Smooth muscle cell of the brain vasculature (primary cell): ENCODE measurements at regions not wholly inside any gene's neighbourhood (a gene's known extent, or its start where the extent isn't known, plus 50 kb on each side); places are given as distances from the start of the nearest gene placed in this dataset.

ENCODE experiments used
- DNase-seq: peaks from one replicate; pipeline ENCODE4 v3.0.0-alpha.2; 2012; ENCODE audit warnings: low read depth, low spot score

- DNase-seq, result no peak
These were observed 172.0 kb upstream of the ZNF32 start for GRCh38 chr10:43820663-43821062.

- no peak for DNase-seq
These were observed 171.0 kb upstream of the ZNF32 start for GRCh38 chr10:43819464-43820230.

GRCh38 chr10:43818687-43819086 is 170.0 kb upstream of the ZNF32 start:
- DNase-seq, result no peak

- no peak for DNase-seq
These were observed 168.7 kb upstream of the ZNF32 start for GRCh38 chr10:43817368-43817767.

GRCh38 chr10:43816351-43817321 is 168.0 kb upstream of the ZNF32 start:
- no peak for DNase-seq

GRCh38 chr10:43815181-43815885 is 166.7 kb upstream of the ZNF32 start:
- no peak for DNase-seq

GRCh38 chr10:43814663-43815062 is 166.0 kb upstream of the ZNF32 start:
- no peak for DNase-seq

- DNase-seq, result no peak
These were observed 163.2 kb upstream of the ZNF32 start for GRCh38 chr10:43811871-43812270.

- peak; percentile 81 for DNase-seq
These were observed 160.7 kb upstream of the ZNF32 start for GRCh38 chr10:43809211-43809930.

- no peak for DNase-seq
These were observed 159.5 kb upstream of the ZNF32 start for GRCh38 chr10:43808136-43808535.

GRCh38 chr10:43806831-43807640 is 158.4 kb upstream of the ZNF32 start:
- DNase-seq, result no peak

- no peak for DNase-seq
These were observed 155.1 kb upstream of the ZNF32 start for GRCh38 chr10:43803791-43804190.

- DNase-seq, result no peak
These were observed 154.5 kb upstream of the ZNF32 start for GRCh38 chr10:43802988-43803696.

GRCh38 chr10:43801626-43802025 is 152.9 kb upstream of the ZNF32 start:
- no peak for DNase-seq

GRCh38 chr10:43801140-43801539 is 152.5 kb upstream of the ZNF32 start:
- no peak for DNase-seq

- DNase-seq, result no peak
These were observed 148.1 kb upstream of the ZNF32 start for GRCh38 chr10:43796781-43797180.

GRCh38 chr10:43795639-43796038 is 147.0 kb upstream of the ZNF32 start:
- no peak for DNase-seq

GRCh38 chr10:43795093-43795492 is 146.4 kb upstream of the ZNF32 start:
- DNase-seq, result no peak

GRCh38 chr10:43794181-43794815 is 145.6 kb upstream of the ZNF32 start:
- no peak for DNase-seq
